ENCODE measurements at regions not wholly inside any gene's neighbourhood (a gene's known extent, or its start where the extent isn't known, plus 50 kb on each side); places are given as distances from the start of the nearest gene placed in this dataset.

GRCh38 chr4:59339631-59340030 is 1860.5 kb upstream of the ADGRL3 start:
- TF ChIP-seq CTCF (IDR thresholded peaks at IDR 0.05) (no peak), EP300 (IDR thresholded peaks at IDR 0.05) (no peak)

Measured in tibial nerve (tissue), 4 donors.